VCaP (cell line): ENCODE measurements at regions not wholly inside any gene's neighbourhood (a gene's known extent, or its start where the extent isn't known, plus 50 kb on each side); places are given as distances from the start of the nearest gene placed in this dataset.

Source experiments
- H3K27ac ChIP-seq: fragments of 450-650 bp; 2 replicates; pipeline ENCODE4 v1.5.1; 2017
- TF ChIP-seq, protein P1 (sequence below): fragments of 450-650 bp; conservative IDR thresholded peaks from 2 replicates; pipeline ENCODE4 v1.5.1; 2017; ENCODE audit warnings: mild to moderate bottlenecking, moderate library complexity

DNA sequence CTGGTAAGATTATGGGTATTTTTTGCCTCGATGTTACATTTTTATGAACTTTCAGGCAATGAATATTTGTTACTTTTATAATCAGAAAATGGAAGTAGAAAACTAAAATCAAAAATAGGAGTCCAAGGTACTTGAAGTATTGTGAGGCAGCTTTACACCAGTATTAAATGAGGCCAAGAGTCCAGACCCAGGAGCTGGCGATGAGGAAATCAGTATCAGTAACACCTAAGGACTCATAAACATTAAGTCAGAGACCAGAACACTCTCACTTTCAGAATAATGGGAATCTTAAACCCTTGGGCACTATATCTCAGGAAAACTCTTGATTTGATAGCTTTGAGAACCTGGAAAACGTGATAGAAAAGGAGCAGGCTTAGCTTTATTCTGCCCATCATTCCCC lies 208.8 kb downstream of the GXYLT1 start:
- TF ChIP-seq, protein P1, sequence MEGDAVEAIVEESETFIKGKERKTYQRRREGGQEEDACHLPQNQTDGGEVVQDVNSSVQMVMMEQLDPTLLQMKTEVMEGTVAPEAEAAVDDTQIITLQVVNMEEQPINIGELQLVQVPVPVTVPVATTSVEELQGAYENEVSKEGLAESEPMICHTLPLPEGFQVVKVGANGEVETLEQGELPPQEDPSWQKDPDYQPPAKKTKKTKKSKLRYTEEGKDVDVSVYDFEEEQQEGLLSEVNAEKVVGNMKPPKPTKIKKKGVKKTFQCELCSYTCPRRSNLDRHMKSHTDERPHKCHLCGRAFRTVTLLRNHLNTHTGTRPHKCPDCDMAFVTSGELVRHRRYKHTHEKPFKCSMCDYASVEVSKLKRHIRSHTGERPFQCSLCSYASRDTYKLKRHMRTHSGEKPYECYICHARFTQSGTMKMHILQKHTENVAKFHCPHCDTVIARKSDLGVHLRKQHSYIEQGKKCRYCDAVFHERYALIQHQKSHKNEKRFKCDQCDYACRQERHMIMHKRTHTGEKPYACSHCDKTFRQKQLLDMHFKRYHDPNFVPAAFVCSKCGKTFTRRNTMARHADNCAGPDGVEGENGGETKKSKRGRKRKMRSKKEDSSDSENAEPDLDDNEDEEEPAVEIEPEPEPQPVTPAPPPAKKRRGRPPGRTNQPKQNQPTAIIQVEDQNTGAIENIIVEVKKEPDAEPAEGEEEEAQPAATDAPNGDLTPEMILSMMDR, result no peak
- H3K27ac ChIP-seq, result no peak overlapping the region

DNA sequence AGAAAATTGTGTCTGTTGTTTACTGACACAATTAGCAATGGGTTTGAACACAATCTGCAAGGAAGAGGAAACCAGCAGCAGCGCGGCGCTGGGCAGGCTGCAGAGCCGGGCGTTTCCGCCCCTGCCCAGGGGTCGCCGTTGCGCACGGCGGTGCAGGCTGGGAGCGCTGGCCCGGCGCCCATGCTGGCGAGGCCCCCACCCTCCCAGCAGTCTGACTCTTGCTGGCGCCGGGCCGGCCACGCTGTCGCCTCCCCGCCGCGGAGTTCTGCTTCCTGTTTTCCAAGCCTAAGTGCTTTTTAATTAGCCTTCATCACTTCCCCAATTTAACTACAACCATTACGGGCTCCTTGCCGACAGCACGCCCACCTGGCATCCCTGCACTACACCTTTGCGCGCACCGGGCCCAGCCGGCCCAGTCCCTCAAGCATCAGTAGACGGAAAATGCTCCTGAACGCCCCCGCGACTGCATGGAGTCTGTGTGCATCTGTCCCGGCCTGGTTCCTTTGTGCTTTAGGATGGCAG lies 212.1 kb downstream of the GXYLT1 start:
- TF ChIP-seq, protein P1, result no peak; the same call in 1 of the 2 replicates
- H3K27ac ChIP-seq, result no peak overlapping the region

DNA sequence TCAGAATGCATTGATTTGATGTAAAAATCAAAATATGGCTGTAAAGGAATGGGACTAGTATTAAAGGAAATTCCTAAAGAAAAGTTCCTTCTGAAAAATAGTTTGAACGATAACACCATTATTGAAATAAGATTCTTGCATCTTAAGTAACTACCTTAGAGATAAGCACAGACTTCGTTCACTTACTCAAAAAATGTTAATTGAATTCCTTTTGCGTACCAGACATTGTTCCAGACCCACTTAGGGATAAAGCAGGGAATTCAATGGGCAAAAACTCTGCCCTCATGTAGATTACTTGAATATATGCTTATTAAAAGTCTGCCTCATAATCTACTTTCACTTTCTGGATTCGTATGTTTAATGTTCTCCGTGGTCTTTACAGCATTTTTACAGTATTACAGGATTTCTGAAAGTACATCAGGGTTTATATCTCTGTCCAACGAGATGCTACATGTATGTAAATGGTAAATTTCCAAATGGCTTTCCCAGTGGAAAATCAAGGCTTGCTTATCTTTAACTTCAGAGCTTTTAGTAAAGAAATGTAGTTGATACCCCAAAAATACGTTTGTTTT lies 213.7 kb downstream of the GXYLT1 start:
- no peak overlapping the region for H3K27ac ChIP-seq
- TF ChIP-seq, protein P1, result no peak

DNA sequence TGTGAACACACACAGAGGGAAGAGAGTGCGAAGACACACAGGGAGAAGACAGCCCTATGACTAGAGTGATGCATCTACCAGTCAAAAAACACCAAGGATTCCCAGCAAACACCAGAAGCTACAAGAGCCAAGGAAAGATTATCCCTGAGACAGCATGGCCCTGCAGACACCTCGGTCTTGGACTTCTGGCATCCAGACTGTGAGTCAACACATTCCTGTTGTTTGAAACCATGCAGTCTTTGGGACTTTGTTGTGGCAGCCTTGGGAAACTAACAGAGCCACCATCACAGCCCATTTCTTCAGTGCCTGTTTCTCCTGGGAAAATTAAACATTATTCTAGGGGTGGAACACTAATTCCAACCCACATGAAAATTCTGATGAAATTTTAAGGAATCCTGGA lies 220.6 kb downstream of the GXYLT1 start:
- H3K27ac ChIP-seq, result no peak overlapping the region
- TF ChIP-seq, protein P1, result no peak

DNA sequence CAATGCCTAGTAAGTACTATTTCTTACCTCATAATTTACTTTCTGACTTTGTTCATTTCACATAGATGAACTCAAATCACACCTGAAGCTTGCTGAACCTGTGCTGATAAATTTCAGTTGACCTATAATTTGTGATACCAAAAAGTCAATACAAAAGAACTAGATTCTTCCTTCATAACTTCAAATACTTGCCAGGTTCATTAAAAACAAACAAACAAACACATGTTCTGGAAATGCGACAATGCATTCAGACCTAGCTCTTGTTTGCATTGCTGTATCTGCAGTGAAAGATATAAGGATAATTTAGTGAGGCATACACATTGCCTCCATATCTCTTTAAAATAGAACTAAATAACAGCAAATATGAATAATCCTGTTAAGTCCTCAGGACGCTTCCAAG lies 221.3 kb downstream of the GXYLT1 start:
- TF ChIP-seq, protein P1, result no peak
- no peak overlapping the region for H3K27ac ChIP-seq

DNA sequence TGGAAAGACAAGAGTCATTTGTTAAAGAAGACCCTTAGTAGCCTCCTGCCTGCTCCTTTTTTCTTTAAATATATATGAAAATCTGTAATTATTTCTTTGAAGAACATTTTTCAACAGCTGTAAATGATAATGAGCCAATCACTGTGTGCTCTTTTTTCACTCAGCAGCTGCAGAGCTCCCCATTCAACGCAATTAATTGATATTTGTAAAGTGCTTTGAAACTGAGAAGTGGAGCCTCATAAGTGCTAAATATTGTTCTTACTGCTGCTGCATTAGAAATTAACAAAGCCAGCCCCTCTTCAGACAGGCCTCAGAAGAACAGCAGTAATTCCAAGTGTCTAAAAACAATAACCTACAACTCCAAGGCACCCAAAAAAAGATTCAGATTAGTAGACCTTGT lies 224.3 kb downstream of the GXYLT1 start:
- TF ChIP-seq, protein P1, result no peak
- H3K27ac ChIP-seq, result no peak overlapping the region

DNA sequence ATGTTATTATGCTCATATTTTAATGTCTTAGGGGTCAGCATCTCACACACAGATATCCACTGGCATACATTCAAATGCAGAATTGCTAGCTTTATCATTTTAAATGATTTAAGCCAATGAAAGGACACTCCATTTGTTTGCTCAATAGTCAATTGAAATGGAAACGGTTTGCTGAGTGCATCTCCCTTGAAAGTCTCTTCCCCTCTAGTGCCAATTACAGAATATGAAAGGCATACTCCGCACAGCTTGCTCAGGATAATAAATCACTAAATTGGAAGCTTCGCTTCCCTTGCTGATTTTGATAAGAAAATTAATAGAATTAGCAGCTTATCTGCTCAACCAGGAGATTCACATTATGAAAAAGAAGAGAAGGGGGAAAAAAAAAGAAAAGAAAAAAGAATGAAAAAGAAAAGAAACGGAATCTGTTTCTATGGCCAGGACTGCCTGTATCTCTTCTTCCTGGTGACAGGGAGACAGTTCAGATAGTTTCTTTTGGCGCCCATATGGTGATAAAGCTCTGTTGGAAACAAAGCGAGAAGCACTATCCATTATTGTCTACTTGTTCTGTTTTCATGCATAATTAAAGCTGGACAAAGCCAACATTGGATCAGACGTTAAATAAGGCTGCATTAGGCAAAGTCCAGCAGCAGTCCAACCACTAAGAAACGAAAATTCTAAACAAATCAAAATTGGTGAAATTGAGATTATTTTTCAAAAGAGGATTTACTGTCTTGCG lies 225.0 kb downstream of the GXYLT1 start:
- TF ChIP-seq, protein P1, result no peak

More for the DNA sequence above, 225.0 kb downstream of the GXYLT1 start:
- no peak overlapping the region for H3K27ac ChIP-seq
